HG03095 (cell line): ENCODE measurements at regions not wholly inside any gene's neighbourhood (a gene's known extent, or its start where the extent isn't known, plus 50 kb on each side); places are given as distances from the start of the nearest gene placed in this dataset.
"Not testable (repeated sequence)": the region's sequence is repeated elsewhere in the genome, so short reads cannot be mapped to it uniquely, and the experiment has no call there.

Experiments used
- ATAC-seq: cut with Tn5 transposase; IDR thresholded peaks from one replicate; pipeline ENCODE4 v1.9.1; 2021; ENCODE audit warnings: moderate library complexity; ENCODE audit not compliant: unreplicated experiment

DNA sequence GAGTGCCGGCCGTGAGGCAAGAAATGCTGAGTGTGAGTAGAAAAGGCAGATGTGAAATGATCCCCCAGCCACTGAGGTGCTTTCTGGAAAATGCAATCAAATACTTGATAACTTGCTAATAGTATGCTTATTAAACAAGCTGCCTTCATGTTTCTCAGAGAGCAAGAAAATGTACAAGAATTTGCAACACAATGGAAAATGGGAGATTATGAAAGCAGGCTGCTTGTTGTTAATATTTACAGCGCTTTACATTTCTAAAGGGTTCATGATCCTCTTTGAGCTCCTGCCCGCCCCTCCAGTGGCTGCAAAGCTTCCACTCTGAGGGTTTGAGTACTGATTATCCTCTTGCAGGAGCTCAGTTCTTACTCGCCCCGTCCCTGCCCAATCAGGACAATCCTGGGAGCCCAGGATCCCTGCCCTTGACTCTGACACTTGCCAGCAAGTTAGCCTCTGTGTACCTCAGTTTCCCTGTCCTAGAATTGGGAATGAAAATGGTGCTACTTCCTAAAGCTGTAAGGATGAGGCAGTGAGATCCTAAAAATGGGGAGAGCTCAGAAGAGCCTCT is 645.1 kb downstream of the TBC1D22A start:
- no peak for ATAC-seq

DNA sequence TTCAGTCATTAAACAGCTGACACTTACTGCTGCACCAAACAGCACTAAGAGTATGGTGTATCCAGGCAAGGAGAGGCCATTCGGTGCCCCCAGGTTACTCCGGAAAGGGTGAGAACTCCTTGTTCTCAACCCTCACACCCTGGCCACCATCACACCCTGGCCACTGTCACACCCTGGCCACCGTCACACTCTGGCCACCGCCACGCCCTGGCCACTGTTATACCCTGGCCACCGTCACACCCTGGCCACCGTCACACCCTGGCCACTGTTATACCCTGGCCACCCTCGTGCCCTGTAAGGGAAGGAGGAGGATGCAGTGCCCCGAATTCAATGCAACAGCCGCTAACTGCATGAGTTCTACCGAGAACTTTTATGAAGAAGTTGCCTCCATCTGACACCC is 644.4 kb downstream of the TBC1D22A start:
- ATAC-seq, result no peak

DNA sequence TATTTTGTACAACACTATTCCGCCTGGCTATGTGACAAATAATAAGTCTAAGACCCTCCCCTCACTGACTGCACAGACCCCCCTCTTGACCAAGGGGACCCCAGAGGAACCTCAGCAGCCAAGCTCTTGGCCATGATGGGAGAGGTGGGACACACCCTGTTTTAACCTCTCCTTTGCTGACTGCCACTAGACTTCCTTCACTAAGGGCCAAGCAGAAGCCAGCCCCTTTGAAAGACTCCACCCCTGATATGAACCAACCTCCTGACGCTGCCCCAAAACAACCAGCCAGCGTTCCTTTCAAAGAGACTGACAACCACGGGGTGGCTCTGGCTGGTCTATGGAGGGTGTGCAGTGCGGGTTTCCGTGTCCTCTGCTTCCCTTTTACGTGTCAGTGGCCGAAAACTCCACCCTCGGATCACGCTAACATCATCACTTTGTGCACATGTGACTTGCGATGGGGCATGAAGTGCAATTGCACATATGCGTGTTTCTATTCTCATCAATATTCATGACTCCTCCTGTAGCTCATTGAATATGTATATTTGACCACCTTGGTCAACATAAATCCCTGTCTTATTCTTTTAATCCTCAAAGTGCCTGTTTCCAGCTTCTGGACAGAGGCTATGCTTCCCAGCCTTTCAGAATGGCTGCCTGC is 643.9 kb downstream of the TBC1D22A start:
- ATAC-seq, result no peak

DNA sequence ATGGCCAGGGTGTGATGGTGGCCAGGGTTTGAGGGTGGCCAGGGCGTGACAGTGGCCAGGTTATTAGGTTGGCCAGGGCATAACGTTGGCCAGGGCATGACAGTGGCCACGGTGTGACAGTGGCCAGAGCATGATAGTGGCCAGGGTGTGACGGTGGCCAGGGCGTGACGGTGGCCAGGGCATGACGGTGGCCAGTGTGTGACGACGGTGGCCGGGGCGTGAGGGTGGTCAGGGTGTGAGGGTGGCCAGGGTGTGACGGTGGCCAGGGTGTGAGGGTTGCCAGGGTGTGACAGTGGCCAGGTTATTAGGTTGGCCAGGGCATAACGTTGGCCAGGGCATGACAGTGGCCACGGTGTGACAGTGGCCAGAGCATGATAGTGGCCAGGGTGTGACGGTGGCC is 642.8 kb downstream of the TBC1D22A start:
- ATAC-seq, result not testable (repeated sequence)

DNA sequence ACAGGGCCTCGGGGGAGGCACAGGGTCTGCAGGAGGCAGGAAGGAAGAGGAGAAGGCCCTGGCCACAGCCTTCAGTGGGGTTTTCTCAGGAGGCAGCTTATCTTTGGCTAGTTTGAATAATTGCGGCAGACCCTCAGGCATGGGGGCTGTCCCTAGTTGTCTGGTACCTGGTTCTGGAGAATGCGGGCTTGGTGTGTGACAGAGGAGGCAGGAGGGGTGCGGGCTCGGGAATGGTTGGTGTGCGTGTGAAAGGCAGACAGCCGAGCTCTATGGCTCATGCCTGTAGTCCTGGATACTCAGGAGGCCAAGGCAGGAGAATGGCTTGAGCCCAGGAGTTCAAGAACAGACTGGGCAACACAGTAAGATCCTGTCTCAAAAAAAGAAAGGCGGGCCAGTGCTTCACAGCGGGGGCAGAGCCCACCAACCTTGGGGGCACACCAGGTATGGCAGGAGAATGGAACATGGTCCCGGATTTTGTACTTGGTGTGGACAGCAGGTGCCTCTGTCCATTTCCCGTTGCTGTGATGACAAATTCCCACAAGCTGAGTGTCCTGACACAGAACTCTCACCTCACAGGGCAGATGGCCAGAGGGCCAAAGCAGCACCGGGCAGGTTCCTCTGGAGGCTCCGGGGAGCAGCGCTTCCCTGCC is 640.6 kb downstream of the TBC1D22A start:
- no peak for ATAC-seq

DNA sequence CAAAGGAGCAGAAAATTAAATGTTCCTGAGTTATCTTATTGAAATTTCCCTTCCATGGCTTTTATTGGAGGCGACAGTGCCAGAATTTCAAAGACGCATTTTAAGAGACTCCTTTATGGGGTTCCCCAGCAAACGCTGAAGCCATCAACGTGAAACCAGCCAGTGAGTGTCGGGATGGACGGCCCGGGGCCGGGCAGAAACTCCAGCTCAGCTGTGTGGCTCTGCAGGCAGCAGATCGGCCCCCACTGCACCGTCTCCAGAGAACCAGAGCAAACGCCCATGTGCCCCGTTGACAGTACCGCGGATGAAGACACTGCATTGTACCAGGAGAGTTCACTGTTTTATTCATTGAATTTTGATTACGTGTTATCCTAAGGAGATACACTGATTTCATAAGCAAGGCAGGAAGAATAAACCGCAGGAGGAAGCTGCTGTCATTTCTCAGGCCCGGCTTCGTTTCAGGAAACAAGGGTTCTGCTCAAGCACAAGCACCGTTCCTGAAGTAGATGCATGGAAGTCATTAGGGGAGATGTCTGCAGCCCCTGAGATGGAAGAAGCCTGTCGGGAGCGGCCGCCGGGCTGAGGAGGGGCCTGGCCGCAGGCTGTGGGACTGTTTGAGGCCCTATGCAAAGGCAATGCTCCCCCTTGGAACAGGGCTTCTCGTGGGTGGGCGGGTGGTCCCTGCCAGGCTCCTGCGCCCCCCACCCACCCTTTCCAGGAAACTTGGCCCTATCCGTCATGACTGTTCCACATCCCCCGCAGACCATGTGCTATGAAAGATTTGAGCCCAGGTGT is 639.7 kb downstream of the TBC1D22A start:
- no peak for ATAC-seq

DNA sequence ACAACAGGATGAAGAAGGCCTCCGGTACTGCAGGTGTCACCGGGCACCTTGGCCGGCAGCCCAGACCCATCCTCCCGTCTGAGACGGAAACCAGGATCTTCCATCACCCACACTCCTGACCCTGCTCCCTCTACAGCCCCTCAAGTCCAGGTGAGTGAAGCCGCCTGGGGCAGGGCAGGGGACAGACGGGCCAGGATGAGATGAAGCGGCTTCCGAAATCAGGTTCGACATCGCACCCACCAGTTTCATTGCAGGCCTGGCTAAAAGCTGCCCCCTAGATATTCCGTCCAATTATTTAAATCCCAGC is 639.1 kb downstream of the TBC1D22A start:
- ATAC-seq, result no peak

DNA sequence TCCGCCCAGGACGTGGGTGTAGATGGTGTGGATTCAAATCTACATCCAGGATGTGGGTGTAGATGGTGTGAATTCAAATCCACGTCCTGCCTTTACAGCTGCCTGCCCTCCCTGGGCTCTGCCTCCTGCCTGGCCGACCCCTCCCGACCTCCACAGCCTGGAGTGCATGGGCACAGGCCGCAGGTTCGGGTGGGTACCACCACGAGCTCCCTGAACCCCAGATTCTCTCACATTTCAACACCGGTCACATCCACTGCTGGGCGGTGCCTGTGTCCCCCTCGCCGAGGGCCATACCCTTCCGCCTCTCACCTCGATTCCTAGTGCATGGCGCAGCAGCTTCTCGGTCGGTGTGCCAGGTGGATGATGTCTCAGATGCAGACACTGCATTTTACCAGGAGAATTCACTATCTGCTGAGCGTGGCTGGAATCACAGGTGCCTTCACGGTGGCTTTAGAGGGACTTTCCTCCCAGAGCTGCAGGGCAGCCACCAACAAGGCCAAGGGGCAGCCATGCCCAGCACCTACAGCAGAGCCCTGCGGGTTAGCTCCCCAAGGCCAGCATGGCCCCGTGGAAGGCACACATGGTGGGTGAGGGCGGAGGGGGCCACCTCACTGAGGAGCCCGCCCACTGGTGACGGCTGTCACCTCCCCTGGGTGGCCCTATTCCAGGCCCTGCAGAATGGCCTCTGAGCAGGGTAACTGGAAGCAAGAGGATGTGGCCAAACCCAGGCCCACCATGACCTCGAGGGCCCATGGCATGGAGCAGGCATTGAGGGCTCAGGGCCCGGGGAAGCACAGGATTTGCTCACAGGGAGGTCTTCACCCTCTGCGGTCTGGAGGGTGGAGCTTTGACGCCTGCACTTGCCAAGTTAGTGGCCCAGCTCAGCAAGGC is 638.5 kb downstream of the TBC1D22A start:
- ATAC-seq, result no peak

DNA sequence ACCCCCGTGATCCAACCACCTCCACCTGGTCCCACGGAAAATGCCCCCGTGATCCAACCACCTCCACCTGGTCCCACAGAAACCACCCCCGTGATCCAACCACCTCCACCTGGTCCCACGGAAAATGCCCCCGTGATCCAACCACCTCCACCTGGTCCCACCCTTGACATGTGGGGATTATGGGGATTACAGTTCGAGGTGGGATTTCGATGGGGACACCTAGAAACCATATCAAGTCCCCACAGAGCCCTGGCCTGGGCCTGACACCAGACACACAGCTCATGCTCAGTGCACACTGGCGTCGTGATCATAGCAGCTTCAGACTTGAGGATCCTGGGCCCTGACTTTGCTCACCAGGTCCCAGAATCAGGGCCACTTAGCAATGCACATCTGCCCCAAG is 637.7 kb downstream of the TBC1D22A start:
- not testable (repeated sequence) for ATAC-seq

DNA sequence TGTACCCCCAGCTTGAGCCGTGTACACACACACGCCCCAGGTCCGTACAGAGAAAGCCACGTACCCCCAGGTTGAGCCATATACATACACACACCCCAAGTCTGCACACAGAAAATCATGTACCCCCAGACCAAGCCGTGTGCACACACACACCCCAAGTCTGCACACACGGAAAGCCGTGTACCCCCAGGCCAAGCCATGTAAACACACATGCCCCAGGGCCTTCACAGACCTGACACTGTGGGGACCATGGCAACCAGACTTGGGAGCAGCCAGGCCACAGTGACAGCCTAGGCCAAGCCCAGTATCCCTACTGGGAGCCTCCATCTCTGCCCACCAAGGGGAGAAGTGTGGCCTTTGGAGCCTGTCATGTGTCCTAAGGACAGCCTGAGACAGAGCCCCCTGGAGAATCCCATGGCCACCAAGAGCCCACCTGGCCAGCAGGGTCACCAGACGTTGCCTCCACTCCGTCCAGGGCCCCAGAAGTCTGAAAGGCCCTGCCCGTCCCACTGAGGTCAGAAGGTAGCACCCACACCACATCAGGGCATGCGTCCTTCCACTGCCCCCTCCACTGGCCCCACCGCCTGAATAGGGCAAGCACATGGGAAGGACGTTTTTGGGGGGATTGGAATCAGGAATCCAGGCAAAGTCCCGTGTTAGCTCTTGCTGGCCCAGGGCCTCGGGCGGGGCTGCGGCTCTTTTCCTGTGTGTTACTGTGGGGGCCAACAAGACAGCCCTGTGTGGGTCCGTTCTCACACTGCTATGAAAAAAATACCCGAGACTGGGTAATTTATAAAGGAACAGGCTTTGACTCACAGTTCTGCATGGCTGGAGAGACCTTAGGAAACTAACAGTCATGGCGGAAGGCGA is 636.7 kb downstream of the TBC1D22A start:
- no peak for ATAC-seq

DNA sequence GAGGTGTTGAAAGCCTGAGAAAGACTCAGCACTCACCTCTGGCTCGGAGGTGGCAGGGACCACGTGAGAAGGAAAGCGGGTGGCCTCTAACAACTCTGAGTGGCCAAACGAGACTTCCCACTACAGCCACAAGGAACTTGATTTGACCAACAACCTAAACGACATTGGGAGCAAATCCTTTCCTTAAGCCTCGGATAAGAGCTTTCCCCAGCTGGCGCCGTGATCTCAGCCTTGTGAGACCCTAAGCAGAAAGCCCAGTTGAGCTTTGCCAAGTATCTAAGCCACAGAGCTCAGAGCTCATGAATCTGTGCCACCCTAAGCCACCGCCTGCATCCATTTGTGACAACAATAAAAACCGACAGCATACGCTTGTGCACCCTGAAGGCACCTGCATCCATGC is 636.0 kb downstream of the TBC1D22A start:
- ATAC-seq, result no peak

DNA sequence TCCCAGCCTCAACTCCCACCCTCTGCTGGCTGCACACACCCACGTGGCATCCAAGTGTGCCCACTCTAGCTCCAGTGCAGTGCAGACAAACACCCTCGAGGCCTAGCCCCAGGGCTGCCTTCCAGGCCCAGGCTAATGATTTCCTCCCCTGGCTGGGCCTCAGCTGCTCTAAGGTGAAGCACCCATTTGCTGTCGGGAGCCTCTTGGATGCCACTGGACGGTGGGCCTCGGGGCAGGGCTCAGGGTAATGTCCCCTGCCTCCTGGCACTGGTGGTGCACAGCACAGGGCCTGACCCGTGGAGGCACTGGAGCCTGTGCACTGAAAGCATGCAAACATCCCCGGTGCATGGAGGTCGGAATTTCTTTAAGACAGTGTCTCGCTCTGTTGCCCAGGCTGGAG is 635.2 kb downstream of the TBC1D22A start:
- ATAC-seq, result no peak

DNA sequence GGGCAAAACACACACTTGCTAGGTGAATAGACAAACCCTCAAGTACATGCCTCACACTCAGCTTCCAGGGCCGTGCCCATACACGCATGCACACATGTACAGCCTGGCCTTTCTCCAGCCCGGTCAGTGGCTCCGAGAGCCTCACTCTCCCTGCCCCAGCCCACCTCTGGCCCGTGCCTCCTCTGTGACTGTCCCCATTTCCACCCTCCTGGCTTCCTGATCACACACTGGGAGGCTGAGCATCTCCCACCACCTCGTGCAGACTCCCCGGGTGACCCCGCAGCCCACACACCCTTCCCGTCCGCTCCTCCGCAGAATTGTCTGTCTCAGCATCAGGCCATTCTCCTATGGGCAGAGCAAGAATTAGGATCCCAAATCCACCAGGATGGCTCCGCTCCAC is 634.1 kb downstream of the TBC1D22A start:
- ATAC-seq, result no peak

DNA sequence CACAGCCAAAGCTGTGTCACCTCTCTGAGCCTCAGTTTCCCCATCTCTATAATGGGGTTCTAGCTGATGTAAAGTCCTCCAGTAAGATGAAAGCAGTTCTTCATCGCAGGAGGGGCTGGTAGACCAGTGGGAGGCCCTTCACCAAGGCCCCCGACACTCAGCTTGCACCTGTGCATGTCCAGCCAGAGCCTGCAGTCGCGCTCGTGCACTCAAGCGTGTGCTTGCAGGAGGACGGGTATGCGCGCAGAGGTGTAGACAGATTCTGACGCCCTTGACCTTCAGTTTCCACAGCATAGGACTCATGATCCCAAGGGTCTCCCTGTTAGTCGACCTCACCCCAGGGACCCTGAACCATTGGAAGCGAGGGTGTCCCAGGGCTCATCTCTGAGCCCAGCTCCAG is 633.7 kb downstream of the TBC1D22A start:
- no peak for ATAC-seq

DNA sequence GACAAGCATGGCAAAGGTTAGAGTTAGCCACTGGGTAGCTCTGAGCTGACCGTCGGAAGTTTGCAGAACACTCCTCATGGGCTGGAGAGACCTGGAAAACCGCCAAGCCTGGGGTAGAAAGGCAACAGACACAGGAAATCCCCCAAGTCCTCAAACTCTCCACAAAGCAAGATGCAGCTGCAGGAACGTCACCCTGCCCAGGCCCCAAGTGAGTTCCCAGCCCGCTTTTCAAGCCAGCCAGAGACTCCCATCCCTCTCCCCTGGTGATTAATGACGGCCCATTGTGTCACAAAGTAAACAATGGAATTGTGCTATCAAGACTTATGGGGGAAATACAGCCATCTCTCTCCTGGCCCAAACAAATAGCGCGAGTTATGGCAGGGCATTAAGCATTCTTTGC is 633.0 kb downstream of the TBC1D22A start:
- no peak for ATAC-seq

DNA sequence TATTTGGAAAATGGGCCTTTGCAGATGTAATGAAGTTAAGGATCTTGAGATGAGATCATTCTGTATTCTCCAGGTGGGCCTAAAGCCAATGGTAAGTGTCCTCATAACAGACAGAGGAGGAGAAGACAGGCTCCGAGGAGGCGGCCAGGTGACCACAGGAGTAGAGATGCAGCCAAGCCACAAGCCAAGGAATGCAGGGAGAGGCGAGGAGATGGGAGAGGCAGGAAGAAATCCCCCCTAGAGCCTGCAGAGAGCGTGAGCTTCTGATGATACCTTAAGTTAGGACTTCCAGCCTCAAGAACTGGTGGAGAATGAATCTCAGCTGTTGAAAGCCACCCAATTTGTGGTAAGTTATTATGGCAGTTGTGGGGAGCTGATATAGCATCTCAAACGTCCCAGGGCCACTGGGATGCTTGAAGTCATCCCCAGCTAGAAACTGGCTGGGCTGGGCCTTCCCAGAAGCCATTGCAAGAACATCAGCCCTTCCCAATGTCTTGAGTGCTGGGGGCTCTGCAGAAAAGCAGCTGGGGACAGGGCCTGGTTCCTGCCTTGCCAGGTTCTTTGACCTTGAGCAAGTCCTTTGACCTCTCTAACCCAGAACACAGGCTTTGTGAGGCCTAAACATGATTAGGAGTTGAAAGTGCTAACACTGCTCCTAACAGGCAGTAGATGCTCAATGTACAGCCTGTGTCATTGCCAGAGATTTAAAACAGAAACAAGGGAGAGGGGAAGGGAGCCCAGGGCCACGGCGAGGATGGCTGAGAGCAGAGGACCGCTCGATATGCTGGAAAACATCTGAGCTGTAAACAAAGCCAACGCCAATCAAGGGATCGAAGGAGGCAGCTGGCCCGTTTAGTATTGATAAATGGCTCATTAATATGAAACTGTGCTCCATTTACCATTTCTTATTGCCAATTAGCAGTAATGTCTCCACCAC is 632.3 kb downstream of the TBC1D22A start:
- ATAC-seq, result no peak

DNA sequence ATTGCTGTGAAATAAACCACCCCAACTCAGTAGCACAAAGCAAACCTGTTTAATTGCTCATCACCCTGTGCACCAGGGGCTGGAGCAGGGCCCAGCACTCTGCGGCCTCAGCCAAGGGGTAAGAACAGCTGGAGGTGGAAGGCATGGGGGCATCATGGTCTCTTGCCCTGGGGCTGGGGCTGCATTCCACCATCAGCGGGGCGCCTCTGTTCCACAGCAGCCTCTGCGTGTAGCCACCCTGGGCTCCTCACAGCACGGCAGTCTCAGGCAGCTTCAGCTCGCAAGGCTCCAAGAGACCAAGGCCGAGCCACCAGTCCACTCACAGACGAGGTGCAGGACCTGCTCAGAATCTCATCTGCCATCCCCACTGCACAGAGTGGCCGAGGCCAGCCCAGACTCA is 630.7 kb downstream of the TBC1D22A start:
- ATAC-seq, result no peak

DNA sequence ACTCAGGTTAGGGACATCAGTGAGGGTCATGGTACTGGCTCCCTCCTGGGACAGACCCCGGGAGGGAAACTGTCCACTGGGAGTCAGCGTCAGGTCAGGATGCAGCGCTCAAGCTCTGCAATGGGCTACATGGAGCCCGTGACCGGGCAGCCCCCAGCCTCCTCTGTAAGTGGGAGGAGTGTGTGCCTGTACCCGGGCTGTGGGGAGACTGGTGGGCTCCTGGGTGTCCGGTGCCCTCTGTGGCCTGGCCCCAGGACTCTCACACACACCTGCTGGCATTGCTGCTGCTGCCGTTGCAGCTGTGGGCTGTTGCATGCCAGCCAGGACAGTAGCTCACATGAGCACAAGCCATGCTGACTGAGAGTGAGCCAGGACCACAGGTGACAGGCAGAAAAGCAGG is 630.3 kb downstream of the TBC1D22A start:
- ATAC-seq, result no peak

DNA sequence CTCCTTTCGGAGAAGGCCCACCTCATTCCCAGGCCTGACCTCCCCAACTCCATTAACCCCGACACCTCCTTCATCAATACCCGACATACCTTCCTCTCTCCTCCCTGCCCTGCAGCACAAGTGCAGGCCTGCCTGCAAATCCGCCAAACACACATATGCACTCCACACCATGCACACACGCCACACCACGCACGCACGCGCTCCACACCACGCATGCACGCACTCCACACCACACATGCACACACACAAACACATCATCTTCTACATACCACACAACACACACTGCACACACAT is 629.6 kb downstream of the TBC1D22A start:
- no peak for ATAC-seq
